K562 (cell line): ENCODE measurements at regions not wholly inside any gene's neighbourhood (a gene's known extent, or its start where the extent isn't known, plus 50 kb on each side); places are given as distances from the start of the nearest gene placed in this dataset.

Experiments
- ATAC-seq: fragments of 200-7000 bp; cut with Tn5 transposase; 3 replicates; pipeline ENCODE4 v1.9.1; 2020; ENCODE audit warnings: moderate library complexity
- BruUV-seq: library from RNA; stranded (reverse); fragments of 400-500 nt; replicated peaks from 2 replicates; lab custom pipeline; 2021; lab: Mats Ljungman, UMichigan
- CTCF ChIA-PET: fragments of 300-600 bp; formaldehyde crosslinking; extraction: SDS; loops from one replicate; lab custom pipeline; 2021; ENCODE audit warnings: low intra/inter-chr PET ratio; lab: Yijun Ruan, JAX
- POLR2A ChIA-PET: fragments of 300-600, 350-650 bp; sonication (Branson Sonifier 250); formaldehyde crosslinking; extraction: SDS; loops from one replicate; lab custom pipeline; 2021; ENCODE audit warnings: antibody characterized with exemption, inconsistent platforms; lab: Yijun Ruan, JAX
- DNase-seq, 4 experiments: peaks; one replicate each; pipeline versions ENCODE4 v3.0.0 to v3.0.0-alpha.2; 2011 to 2018; ENCODE audit warnings: low spot score in 3 of 4, mixed read lengths in 3 of 4; ENCODE audit errors: extremely low read depth in 1 of 4
- FAIRE-seq: peaks from 2 replicates; lab custom pipeline; 2011; peaks lifted over from hg19 to GRCh38; lab: Jason Lieb, UNC
- H2AFZ ChIP-seq: 2 replicates; pipeline ENCODE4 v1.6.0; 2011; ENCODE audit warnings: low read depth, low read length, control low read depth, inconsistent platforms
- H3K27ac ChIP-seq: fragments of 200-600 bp; 3 replicates; pipeline ENCODE4 v1.8.0; 2011; ENCODE audit warnings: low read depth, mild to moderate bottlenecking, control low read depth, inconsistent platforms, low read length, moderate library complexity, mixed read lengths; ENCODE audit errors: extremely low read depth
- H3K27me3 ChIP-seq, 2 experiments: fragments of 300-600 bp in 1 of 2; 2 replicates in 1 of 2; 3 replicates in 1 of 2; pipeline versions ENCODE4 v1.6.0 to v1.8.0; 2011; ENCODE audit warnings: inconsistent platforms in 2 of 2, low read length in 2 of 2, mild to moderate bottlenecking in 1 of 2, mixed read lengths in 1 of 2, moderate library complexity in 1 of 2; ENCODE audit not compliant: control insufficient read depth in 2 of 2, insufficient read depth in 2 of 2
- H3K36me3 ChIP-seq: fragments of 300-600 bp; 3 replicates; pipeline ENCODE4 v1.8.0; 2011; ENCODE audit warnings: mild to moderate bottlenecking, low read length, inconsistent platforms; ENCODE audit not compliant: control insufficient read depth, insufficient read depth
- H3K4me1 ChIP-seq, 2 experiments: fragments of 200-600 bp in 1 of 2; replicated peaks in 1 of 2; 2 replicates in 1 of 2; 3 replicates in 1 of 2; pipeline versions ENCODE4 v1.5.1 to v1.8.0; 2011; ENCODE audit warnings: inconsistent platforms in 2 of 2, low read length in 2 of 2, mild to moderate bottlenecking in 1 of 2, mixed read lengths in 1 of 2, moderate library complexity in 1 of 2; ENCODE audit not compliant: control insufficient read depth in 2 of 2, insufficient read depth in 2 of 2
- H3K4me2 ChIP-seq: 2 replicates; pipeline ENCODE4 v1.6.1; 2011; ENCODE audit warnings: low read length, control low read depth, inconsistent platforms, mixed read lengths; ENCODE audit not compliant: insufficient read depth
- H3K4me3 ChIP-seq: fragments of 200-600 bp; sonication (generic), shearing (Covaris generic); 2 replicates; pipeline ENCODE4 v1.5.1; 2016; ENCODE audit warnings: control low read depth, inconsistent platforms
- H3K79me2 ChIP-seq: fragments of 200-600 bp; 3 replicates; pipeline ENCODE4 v1.8.0; 2011; ENCODE audit warnings: low read length, inconsistent platforms; ENCODE audit not compliant: control insufficient read depth, insufficient read depth
- H3K9ac ChIP-seq, 2 experiments: 2 replicates each; pipeline versions ENCODE4 v1.6.0 to v1.6.1; 2011; ENCODE audit warnings: low read depth in 2 of 2, low read length in 2 of 2, control low read depth in 1 of 2, inconsistent platforms in 1 of 2, mild to moderate bottlenecking in 1 of 2, mixed read lengths in 1 of 2; ENCODE audit not compliant: insufficient read depth in 1 of 2
- H3K9me1 ChIP-seq: one replicate; pipeline ENCODE4 v1.6.0; 2011; ENCODE audit warnings: inconsistent platforms, mild to moderate bottlenecking, low read length, moderate library complexity; ENCODE audit not compliant: control insufficient read depth, insufficient read depth
- H3K9me3 ChIP-seq: replicated peaks from 2 replicates; pipeline ENCODE4 v1.5.1; 2011; ENCODE audit warnings: low read depth, low read length, inconsistent platforms; ENCODE audit not compliant: control insufficient read depth, insufficient read depth
- H4K20me1 ChIP-seq: replicated peaks from 2 replicates; pipeline ENCODE4 v1.6.1; 2011; ENCODE audit warnings: low read length, inconsistent platforms, mixed read lengths; ENCODE audit not compliant: control insufficient read depth, insufficient read depth
- CHAMP1 ChIP-seq: fragments of 450-650 bp; IDR thresholded peaks from 2 replicates; pipeline ENCODE4 v1.6.1; 2016; ENCODE audit warnings: mild to moderate bottlenecking
- TRIM25 ChIP-seq: fragments of 450-650 bp; IDR thresholded peaks from 2 replicates; pipeline ENCODE4 v1.7.0; 2016; ENCODE audit warnings: borderline replicate concordance
- ZBTB1 ChIP-seq: sonication (generic); formaldehyde crosslinking; IDR thresholded peaks from 2 replicates; pipeline ENCODE4 v1.8.1; 2023; ENCODE audit warnings: missing genetic modification reagents, low read depth, mild to moderate bottlenecking, borderline replicate concordance
- WGBS: fragments of 100-300 bp; shearing (Covaris generic); methylation state at CpG from one replicate; pipeline ENCODE4 v1.1.6; 2016; ENCODE audit warnings: low coverage, mixed read lengths; ENCODE audit not compliant: insufficient coverage; ENCODE audit errors: missing lambda C conversion rate; 5-methylcytosine and 5-hydroxymethylcytosine counted together
- in situ Hi-C: fragments of 300-500 bp; cut with MboI; formaldehyde crosslinking; loops from 4 replicates; pipeline ENCODE4 v1.15.0; 2018; ENCODE audit warnings: inconsistent platforms, mixed read lengths
- intact Hi-C: fragments of 100-400 bp; cut with micrococcal nuclease; formaldehyde crosslinking; loops from 2 replicates; pipeline ENCODE4 v1.14.2; 2022

- DNase-seq (no peak), FAIRE-seq (no peak), ATAC-seq (no peak)
- no peak overlapping the region for H2AFZ ChIP-seq
- no peaks in the 10 kb centered on the region for H3K79me2 ChIP-seq
- CTCF ChIA-PET, result no interaction called here
- in situ Hi-C loops (no loop called here), intact Hi-C loops (no loop called here)
- H4K20me1 ChIP-seq, result no peaks in the 10 kb centered on the region
- H3K9ac ChIP-seq, result no peak overlapping the region
- no peak overlapping the region for H3K27ac ChIP-seq
- H3K27me3 ChIP-seq, result peaks cover 5 to 10% of the 10 kb centered on the region in 2 experiments; a peak in 3 of 5 replicates
- no TSS peak for BruUV-seq
- no peaks in the 10 kb centered on the region for H3K9me1 ChIP-seq
- no peaks in the 10 kb centered on the region for H3K36me3 ChIP-seq
- H3K4me3 ChIP-seq, result no peak overlapping the region
- H3K4me1 ChIP-seq, result no peaks in the 10 kb centered on the region
- no peak overlapping the region for H3K4me2 ChIP-seq
- TF ChIP-seq CHAMP1, result no peak
- no peak for TF ChIP-seq TRIM25
- no peak for TF ChIP-seq ZBTB1 (CRISPR knock-in tag)
- TF ChIP-seq, all 486 proteins: peak for 0
- 5% methylated on average over 3 of the region's 3 CpGs for WGBS
- H3K9me3 ChIP-seq, result no peaks in the 10 kb centered on the region
- POLR2A ChIA-PET, result interaction anchor here (0.7 kb wide), 1 partner anchor 8 kb away, joined by 4 read pairs; no protein-coding TSS in a partner anchor
These were observed 174.3 kb upstream of the CCND2 start for GRCh38 chr12:4099276-4099675.
